ENCODE measurements at regions not wholly inside any gene's neighbourhood (a gene's known extent, or its start where the extent isn't known, plus 50 kb on each side); places are given as distances from the start of the nearest gene placed in this dataset.

DNA sequence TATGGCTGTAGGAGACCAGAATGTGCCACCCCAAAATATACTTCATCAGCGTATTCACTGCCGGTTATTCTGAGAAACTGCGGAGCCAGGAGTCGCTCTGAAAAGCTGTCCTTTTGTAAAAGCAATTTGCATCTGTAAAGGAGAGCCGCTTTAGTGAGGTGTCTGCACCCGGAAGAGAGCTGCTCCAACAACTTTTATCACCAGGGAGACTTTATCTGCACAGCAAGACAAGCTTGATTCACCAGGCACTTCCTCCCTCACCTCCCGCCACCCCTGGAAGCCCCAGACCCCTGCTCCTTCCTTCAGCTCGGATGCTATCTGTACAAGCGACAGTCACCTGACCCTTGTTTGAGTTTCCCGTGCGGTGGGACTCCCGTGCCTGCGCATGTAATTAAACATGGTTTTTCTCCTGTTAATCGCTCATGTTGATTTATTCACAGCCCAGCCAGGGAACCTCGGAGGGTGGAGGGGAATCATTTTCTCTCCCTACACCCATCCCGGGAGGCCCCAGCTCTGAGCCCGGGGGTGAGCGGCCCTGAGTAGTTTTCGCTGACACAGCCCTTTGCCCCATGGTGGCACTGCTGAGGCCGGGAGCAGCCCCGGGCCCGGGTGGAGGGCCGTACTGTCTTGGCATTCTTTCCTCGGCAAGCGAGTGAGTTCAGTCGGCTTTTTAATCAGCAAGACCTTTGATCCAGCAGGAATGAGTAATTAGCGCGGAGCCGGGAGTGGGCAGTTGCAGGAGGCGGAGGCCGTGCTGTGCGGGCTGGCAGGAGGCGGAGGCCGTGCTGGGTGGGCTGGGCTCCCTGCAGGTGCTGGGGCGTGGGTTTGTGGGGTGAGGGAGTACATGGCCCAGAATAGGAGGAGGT lies 222.7 kb upstream of the CIBAR2 start (continued):
- TF ChIP-seq ARNT (IDR thresholded peaks at IDR 0.05) = no peak
- TF ChIP-seq SNAPC2 (CRISPR knock-in tag; IDR thresholded peaks at IDR 0.05) = no peak
- TF ChIP-seq ZNF484 (CRISPR knock-in tag; IDR thresholded peaks at IDR 0.05; ENCODE audit: borderline replicate concordance, low read depth) = no peak
- no peak for TF ChIP-seq KLF6 (CRISPR knock-in tag; IDR thresholded peaks at IDR 0.05)
- no peak for TF ChIP-seq STAG1 (CRISPR knock-in tag; IDR thresholded peaks at IDR 0.05)
- TF ChIP-seq, protein P1, sequence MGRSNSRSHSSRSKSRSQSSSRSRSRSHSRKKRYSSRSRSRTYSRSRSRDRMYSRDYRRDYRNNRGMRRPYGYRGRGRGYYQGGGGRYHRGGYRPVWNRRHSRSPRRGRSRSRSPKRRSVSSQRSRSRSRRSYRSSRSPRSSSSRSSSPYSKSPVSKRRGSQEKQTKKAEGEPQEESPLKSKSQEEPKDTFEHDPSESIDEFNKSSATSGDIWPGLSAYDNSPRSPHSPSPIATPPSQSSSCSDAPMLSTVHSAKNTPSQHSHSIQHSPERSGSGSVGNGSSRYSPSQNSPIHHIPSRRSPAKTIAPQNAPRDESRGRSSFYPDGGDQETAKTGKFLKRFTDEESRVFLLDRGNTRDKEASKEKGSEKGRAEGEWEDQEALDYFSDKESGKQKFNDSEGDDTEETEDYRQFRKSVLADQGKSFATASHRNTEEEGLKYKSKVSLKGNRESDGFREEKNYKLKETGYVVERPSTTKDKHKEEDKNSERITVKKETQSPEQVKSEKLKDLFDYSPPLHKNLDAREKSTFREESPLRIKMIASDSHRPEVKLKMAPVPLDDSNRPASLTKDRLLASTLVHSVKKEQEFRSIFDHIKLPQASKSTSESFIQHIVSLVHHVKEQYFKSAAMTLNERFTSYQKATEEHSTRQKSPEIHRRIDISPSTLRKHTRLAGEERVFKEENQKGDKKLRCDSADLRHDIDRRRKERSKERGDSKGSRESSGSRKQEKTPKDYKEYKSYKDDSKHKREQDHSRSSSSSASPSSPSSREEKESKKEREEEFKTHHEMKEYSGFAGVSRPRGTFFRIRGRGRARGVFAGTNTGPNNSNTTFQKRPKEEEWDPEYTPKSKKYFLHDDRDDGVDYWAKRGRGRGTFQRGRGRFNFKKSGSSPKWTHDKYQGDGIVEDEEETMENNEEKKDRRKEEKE (IDR thresholded peaks at IDR 0.05) = no peak
- no peak for TF ChIP-seq KDM1A (CRISPR knock-in tag; IDR thresholded peaks at IDR 0.05)
- TF ChIP-seq ZIK1 (CRISPR knock-in tag; IDR thresholded peaks at IDR 0.05; ENCODE audit: borderline replicate concordance, low read depth) = no peak
- no peak for TF ChIP-seq ZNF33B (CRISPR knock-in tag; IDR thresholded peaks at IDR 0.05)
- TF ChIP-seq MYC (CRISPR knock-in tag; IDR thresholded peaks at IDR 0.05; ENCODE audit: borderline replicate concordance) = no peak
- no peak for TF ChIP-seq ZNF543 (CRISPR knock-in tag; IDR thresholded peaks at IDR 0.05)
- TF ChIP-seq KLF12 (CRISPR knock-in tag; IDR thresholded peaks at IDR 0.05; ENCODE audit: borderline replicate concordance) = no peak
- no peak for TF ChIP-seq ZBTB7A (CRISPR knock-in tag; IDR thresholded peaks at IDR 0.05)
- TF ChIP-seq ZNF281 (CRISPR knock-in tag; IDR thresholded peaks at IDR 0.05; ENCODE audit: borderline replicate concordance) = no peak
- TF ChIP-seq ERF (CRISPR knock-in tag; IDR thresholded peaks at IDR 0.05) = no peak
- TF ChIP-seq KAT8 (CRISPR knock-in tag; IDR thresholded peaks at IDR 0.05) = no peak
- TF ChIP-seq ZNF550 (CRISPR knock-in tag; IDR thresholded peaks at IDR 0.05; ENCODE audit: borderline replicate concordance) = no peak
- no peak for TF ChIP-seq ZNF292 (CRISPR knock-in tag; IDR thresholded peaks at IDR 0.05; ENCODE audit: borderline replicate concordance, low read depth)
- TF ChIP-seq HMGXB3 (CRISPR knock-in tag; IDR thresholded peaks at IDR 0.05; ENCODE audit: borderline replicate concordance) = no peak
- no peak for TF ChIP-seq ZNF614 (CRISPR knock-in tag; IDR thresholded peaks at IDR 0.05; ENCODE audit: borderline replicate concordance)
- TF ChIP-seq ZNF441 (CRISPR knock-in tag; IDR thresholded peaks at IDR 0.05; ENCODE audit: borderline replicate concordance) = no peak
